Kidney epithelial cell (primary cell): ENCODE measurements at regions not wholly inside any gene's neighbourhood (a gene's known extent, or its start where the extent isn't known, plus 50 kb on each side); places are given as distances from the start of the nearest gene placed in this dataset.

Source experiments
- DNase-seq: peaks from one replicate; pipeline ENCODE4 v3.0.0-alpha.2; 2010; ENCODE audit warnings: low read depth
- H3K27me3 ChIP-seq: 2 replicates; pipeline ENCODE4 v1.6.0; 2011; ENCODE audit warnings: low read length; ENCODE audit not compliant: control insufficient read depth, insufficient read depth
- H3K36me3 ChIP-seq: 2 replicates; pipeline ENCODE4 v1.5.1; 2011; ENCODE audit warnings: low read length; ENCODE audit not compliant: control insufficient read depth, insufficient read depth
- H3K4me3 ChIP-seq: 2 replicates; pipeline ENCODE4 v1.5.1; 2011; ENCODE audit warnings: low read depth, mild to moderate bottlenecking, control low read depth, low read length
- TF ChIP-seq, protein P1 (sequence below): IDR thresholded peaks from 2 replicates; pipeline ENCODE4 v1.5.1; 2011; ENCODE audit warnings: mild to moderate bottlenecking, moderate library complexity, low read length, control low read depth, inconsistent platforms; ENCODE audit not compliant: insufficient read depth, poor library complexity, severe bottlenecking

- Histone ChIP-seq H3K4me3 (no peak overlapping the region), H3K36me3 (no peaks in the 10 kb centered on the region), H3K27me3 (no peaks in the 10 kb centered on the region)
- TF ChIP-seq, protein P1, sequence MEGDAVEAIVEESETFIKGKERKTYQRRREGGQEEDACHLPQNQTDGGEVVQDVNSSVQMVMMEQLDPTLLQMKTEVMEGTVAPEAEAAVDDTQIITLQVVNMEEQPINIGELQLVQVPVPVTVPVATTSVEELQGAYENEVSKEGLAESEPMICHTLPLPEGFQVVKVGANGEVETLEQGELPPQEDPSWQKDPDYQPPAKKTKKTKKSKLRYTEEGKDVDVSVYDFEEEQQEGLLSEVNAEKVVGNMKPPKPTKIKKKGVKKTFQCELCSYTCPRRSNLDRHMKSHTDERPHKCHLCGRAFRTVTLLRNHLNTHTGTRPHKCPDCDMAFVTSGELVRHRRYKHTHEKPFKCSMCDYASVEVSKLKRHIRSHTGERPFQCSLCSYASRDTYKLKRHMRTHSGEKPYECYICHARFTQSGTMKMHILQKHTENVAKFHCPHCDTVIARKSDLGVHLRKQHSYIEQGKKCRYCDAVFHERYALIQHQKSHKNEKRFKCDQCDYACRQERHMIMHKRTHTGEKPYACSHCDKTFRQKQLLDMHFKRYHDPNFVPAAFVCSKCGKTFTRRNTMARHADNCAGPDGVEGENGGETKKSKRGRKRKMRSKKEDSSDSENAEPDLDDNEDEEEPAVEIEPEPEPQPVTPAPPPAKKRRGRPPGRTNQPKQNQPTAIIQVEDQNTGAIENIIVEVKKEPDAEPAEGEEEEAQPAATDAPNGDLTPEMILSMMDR: no peak
- DNase-seq: no peak
Observed at GRCh38 chr20:60725311-60725906, 526.7 kb upstream of the CDH4 start.

DNA sequence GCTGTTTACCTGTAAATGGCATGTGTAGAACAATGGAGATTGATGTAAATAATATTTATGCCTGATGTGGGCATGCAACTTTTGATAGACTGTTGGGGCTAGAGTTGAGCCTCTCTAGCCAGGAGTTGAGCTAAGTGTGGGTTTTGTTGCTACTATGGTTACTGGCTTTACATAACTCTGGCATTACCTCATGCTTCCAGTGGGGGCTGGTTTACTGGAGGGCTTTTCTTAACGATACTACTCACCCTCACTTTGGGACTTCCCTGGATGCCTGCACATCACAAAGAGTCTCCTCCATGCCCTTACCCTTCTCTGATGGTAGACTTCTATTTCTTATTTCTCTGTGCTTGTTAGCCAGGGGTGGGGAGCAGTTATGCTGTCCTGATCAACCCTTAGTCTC lies 524.6 kb upstream of the CDH4 start:
- no peaks in the 10 kb centered on the region for H3K27me3 ChIP-seq
- H3K36me3 ChIP-seq: no peaks in the 10 kb centered on the region
- H3K4me3 ChIP-seq: no peak overlapping the region
- no peak for DNase-seq
- TF ChIP-seq, protein P1: no peak

DNA sequence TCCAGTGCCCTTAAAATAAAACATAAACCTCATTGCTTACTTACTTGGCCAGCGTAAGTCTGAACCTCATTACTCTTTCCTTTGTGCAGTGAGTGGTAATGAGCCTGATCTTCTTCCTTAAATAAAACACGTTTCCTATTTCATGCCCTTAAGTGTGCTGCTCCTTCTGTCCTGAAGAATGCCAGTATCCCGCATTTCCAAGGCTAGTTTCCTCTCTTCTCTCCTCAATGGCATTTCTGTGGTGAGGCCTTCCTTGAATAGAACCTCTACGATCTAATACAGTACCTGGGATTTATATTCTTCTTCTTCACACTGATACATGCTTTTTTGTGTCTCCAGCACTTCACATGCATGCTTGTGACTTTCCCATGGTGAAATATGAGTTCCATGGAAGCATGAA lies 523.4 kb upstream of the CDH4 start:
- Histone ChIP-seq H3K27me3 (no peaks in the 10 kb centered on the region), H3K4me3 (no peak overlapping the region), H3K36me3 (no peaks in the 10 kb centered on the region)
- TF ChIP-seq, protein P1: no peak
- DNase-seq: no peak

DNA sequence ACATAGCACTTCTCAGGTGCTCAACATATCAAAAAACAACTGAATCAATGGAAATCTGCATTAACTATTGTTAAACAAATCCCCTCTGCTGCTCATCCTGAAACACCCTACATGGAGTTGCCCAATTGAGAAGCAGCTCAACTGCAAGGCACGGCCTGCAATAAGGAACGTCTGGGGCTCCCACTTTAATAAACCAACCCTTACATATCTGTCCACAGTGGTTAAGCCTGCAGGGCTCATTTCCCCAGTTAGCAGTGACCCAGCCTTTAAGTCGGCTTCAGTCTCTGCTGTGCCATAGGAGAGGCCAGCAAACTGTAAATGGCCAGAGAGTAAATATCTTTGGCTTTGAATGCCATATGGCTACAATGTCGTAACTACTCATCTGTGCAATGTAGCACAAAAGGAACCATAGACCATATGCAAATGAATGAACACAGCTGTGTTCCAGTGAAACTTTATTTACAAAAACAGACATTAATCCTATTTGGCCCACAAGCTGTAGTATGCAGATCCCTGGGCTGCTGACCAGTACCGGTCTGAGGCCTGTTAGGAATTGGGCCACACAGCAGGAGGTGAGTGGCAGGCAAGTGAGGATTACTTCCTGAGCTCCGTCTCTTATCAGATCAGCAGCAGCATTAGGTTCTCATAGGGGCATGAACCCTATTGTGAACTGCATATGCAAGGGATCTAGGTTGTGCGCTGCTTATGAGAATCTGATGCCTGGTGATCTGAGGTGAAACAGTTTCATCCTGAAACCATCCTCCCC lies 522.7 kb upstream of the CDH4 start:
- DNase-seq: no peak
- no peak overlapping the region for H3K4me3 ChIP-seq
- TF ChIP-seq, protein P1: no peak
- no peaks in the 10 kb centered on the region for H3K36me3 ChIP-seq
- no peaks in the 10 kb centered on the region for H3K27me3 ChIP-seq

GRCh38 chr20:60732322-60732721 lies 519.7 kb upstream of the CDH4 start:
- no peaks in the 10 kb centered on the region for H3K36me3 ChIP-seq
- no peaks in the 10 kb centered on the region for H3K27me3 ChIP-seq
- TF ChIP-seq, protein P1: no peak
- DNase-seq: no peak
- no peak overlapping the region for H3K4me3 ChIP-seq
